ENCODE measurements at regions not wholly inside any gene's neighbourhood (a gene's known extent, or its start where the extent isn't known, plus 50 kb on each side); places are given as distances from the start of the nearest gene placed in this dataset.

- Histone ChIP-seq H3K4me3 (ENCODE audit: low read length in 3 of 3) (no peak overlapping the region), H3K4me1 (ENCODE audit: control insufficient read depth in 2 of 3, insufficient read depth in 2 of 3, low read depth in 1 of 3, low read length in 3 of 3) (no peaks in the 10 kb centered on the region), H3K9ac (ENCODE audit: low read length in 3 of 3) (no peak overlapping the region), H3K27ac (ENCODE audit: low read depth in 2 of 2, low read length in 2 of 2) (no peak overlapping the region), H3K9me3 (ENCODE audit: control insufficient read depth in 2 of 3, insufficient read depth in 1 of 3, low read length in 3 of 3) (no peaks in the 10 kb centered on the region), H3K36me3 (ENCODE audit: control insufficient read depth in 2 of 3, insufficient read depth in 3 of 3, low read length in 3 of 3) (no peaks in the 10 kb centered on the region), H3K27me3 (ENCODE audit: control insufficient read depth, insufficient read depth, low read length) (no peaks in the 10 kb centered on the region)
- DNase-seq (no peak), FAIRE-seq (no peak)
- intact Hi-C loops (cut with DNase I), result no loop called here
- TF ChIP-seq, protein P1, sequence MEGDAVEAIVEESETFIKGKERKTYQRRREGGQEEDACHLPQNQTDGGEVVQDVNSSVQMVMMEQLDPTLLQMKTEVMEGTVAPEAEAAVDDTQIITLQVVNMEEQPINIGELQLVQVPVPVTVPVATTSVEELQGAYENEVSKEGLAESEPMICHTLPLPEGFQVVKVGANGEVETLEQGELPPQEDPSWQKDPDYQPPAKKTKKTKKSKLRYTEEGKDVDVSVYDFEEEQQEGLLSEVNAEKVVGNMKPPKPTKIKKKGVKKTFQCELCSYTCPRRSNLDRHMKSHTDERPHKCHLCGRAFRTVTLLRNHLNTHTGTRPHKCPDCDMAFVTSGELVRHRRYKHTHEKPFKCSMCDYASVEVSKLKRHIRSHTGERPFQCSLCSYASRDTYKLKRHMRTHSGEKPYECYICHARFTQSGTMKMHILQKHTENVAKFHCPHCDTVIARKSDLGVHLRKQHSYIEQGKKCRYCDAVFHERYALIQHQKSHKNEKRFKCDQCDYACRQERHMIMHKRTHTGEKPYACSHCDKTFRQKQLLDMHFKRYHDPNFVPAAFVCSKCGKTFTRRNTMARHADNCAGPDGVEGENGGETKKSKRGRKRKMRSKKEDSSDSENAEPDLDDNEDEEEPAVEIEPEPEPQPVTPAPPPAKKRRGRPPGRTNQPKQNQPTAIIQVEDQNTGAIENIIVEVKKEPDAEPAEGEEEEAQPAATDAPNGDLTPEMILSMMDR (IDR thresholded peaks at IDR 0.05; ENCODE audit: borderline replicate concordance, extremely low read depth, insufficient read depth), result no peak
These were observed 143.8 kb downstream of the CEP135 start for GRCh38 chr4:56092540-56092939.

- H3K4me3 ChIP-seq (ENCODE audit: low read length in 3 of 3), result no peak overlapping the region
- FAIRE-seq, result no peak
- TF ChIP-seq, protein P1 (IDR thresholded peaks at IDR 0.05; ENCODE audit: borderline replicate concordance, extremely low read depth, insufficient read depth), result no peak
- H3K9ac ChIP-seq (ENCODE audit: low read length in 3 of 3), result no peak overlapping the region
- DNase-seq, result no peak
- intact Hi-C loops (cut with DNase I), result no loop called here
- peaks cover 0 to 3% (median 0%) of the 10 kb centered on the region in 3 donors for H3K4me1 ChIP-seq (ENCODE audit: control insufficient read depth in 2 of 3, insufficient read depth in 2 of 3, low read depth in 1 of 3, low read length in 3 of 3)
- no peaks in the 10 kb centered on the region for H3K36me3 ChIP-seq (ENCODE audit: control insufficient read depth in 2 of 3, insufficient read depth in 3 of 3, low read length in 3 of 3)
- no peak overlapping the region for H3K27ac ChIP-seq (ENCODE audit: low read depth in 2 of 2, low read length in 2 of 2)
- H3K27me3 ChIP-seq (ENCODE audit: control insufficient read depth, insufficient read depth, low read length), result no peaks in the 10 kb centered on the region
- H3K9me3 ChIP-seq (ENCODE audit: control insufficient read depth in 2 of 3, insufficient read depth in 1 of 3, low read length in 3 of 3), result no peaks in the 10 kb centered on the region
These were observed 137.8 kb downstream of the CEP135 start for GRCh38 chr4:56086561-56086960.

GRCh38 chr4:56086073-56086541 is 137.4 kb downstream of the CEP135 start:
- H3K27ac ChIP-seq (ENCODE audit: low read depth in 2 of 2, low read length in 2 of 2), result no peak overlapping the region
- FAIRE-seq, result no peak
- TF ChIP-seq, protein P1 (IDR thresholded peaks at IDR 0.05; ENCODE audit: borderline replicate concordance, extremely low read depth, insufficient read depth), result no peak
- peaks cover 0 to 3% (median 0%) of the 10 kb centered on the region in 3 donors for H3K4me1 ChIP-seq (ENCODE audit: control insufficient read depth in 2 of 3, insufficient read depth in 2 of 3, low read depth in 1 of 3, low read length in 3 of 3)
- H3K36me3 ChIP-seq (ENCODE audit: control insufficient read depth in 2 of 3, insufficient read depth in 3 of 3, low read length in 3 of 3), result no peaks in the 10 kb centered on the region
- DNase-seq, result peak in 3 of 5 donors; percentile 35 to 60 (median 40)
- H3K9me3 ChIP-seq (ENCODE audit: control insufficient read depth in 2 of 3, insufficient read depth in 1 of 3, low read length in 3 of 3), result no peaks in the 10 kb centered on the region
- H3K27me3 ChIP-seq (ENCODE audit: control insufficient read depth, insufficient read depth, low read length), result no peaks in the 10 kb centered on the region
- H3K4me3 ChIP-seq (ENCODE audit: low read length in 3 of 3), result no peak overlapping the region
- H3K9ac ChIP-seq (ENCODE audit: low read length in 3 of 3), result no peak overlapping the region
- intact Hi-C loops (cut with DNase I), result no loop called here

DNA sequence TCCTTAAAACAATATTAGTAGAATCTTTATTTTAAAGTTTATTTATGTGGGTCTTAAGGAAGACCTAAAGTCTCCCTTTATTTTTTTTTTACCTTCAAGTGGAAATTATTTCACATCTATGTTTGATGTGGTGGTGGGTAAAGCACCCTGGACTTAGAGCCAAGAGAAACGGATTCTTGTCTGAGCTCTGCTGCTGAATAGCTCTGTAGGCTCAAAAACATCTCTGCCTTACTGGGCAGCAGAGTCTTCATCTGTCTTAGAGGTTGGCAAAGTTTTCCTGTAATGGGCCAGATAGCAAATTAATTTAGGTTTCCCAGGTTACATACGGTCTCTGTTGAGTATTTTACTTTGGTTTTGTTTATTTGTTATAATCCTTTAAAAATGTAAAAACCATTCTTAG is 136.5 kb downstream of the CEP135 start:
- FAIRE-seq (no peak), DNase-seq (no peak)
- Histone ChIP-seq H3K9me3 (ENCODE audit: control insufficient read depth in 2 of 3, insufficient read depth in 1 of 3, low read length in 3 of 3) (no peaks in the 10 kb centered on the region), H3K4me3 (ENCODE audit: low read length in 3 of 3) (no peak overlapping the region), H3K36me3 (ENCODE audit: control insufficient read depth in 2 of 3, insufficient read depth in 3 of 3, low read length in 3 of 3) (no peaks in the 10 kb centered on the region), H3K27ac (ENCODE audit: low read depth in 2 of 2, low read length in 2 of 2) (no peak overlapping the region), H3K27me3 (ENCODE audit: control insufficient read depth, insufficient read depth, low read length) (no peaks in the 10 kb centered on the region), H3K4me1 (ENCODE audit: control insufficient read depth in 2 of 3, insufficient read depth in 2 of 3, low read depth in 1 of 3, low read length in 3 of 3) (peaks cover 0 to 3% (median 0%) of the 10 kb centered on the region in 3 donors), H3K9ac (ENCODE audit: low read length in 3 of 3) (no peak overlapping the region)
- intact Hi-C loops (cut with DNase I), result no loop called here
- TF ChIP-seq, protein P1 (IDR thresholded peaks at IDR 0.05; ENCODE audit: borderline replicate concordance, extremely low read depth, insufficient read depth), result no peak
